Mucosa of stomach (tissue), 1 donor: ENCODE measurements at regions not wholly inside any gene's neighbourhood (a gene's known extent, or its start where the extent isn't known, plus 50 kb on each side); places are given as distances from the start of the nearest gene placed in this dataset.
"Not testable (repeated sequence)": the region's sequence is repeated elsewhere in the genome, so short reads cannot be mapped to it uniquely, and the experiment has no call there.

Experiments used
- H3K27me3 ChIP-seq: one replicate; pipeline ENCODE4 v1.7.0; 2013; ENCODE audit warnings: mild to moderate bottlenecking, low read length; ENCODE audit not compliant: control insufficient read depth, insufficient read depth
- H3K36me3 ChIP-seq: one replicate; pipeline ENCODE4 v1.7.0; 2013; ENCODE audit warnings: low read length; ENCODE audit not compliant: control insufficient read depth, insufficient read depth
- H3K4me1 ChIP-seq: one replicate; pipeline ENCODE4 v1.7.0; 2013; ENCODE audit warnings: mild to moderate bottlenecking, low read length; ENCODE audit not compliant: control insufficient read depth, insufficient read depth
- H3K4me3 ChIP-seq: one replicate; pipeline ENCODE4 v1.7.0; 2013; ENCODE audit warnings: low read length
- H3K9ac ChIP-seq: one replicate; pipeline ENCODE4 v1.7.0; 2013; ENCODE audit warnings: mild to moderate bottlenecking, low read length, moderate library complexity
- H3K9me3 ChIP-seq: one replicate; pipeline ENCODE4 v1.7.0; 2013; ENCODE audit warnings: mild to moderate bottlenecking, low read length, moderate library complexity; ENCODE audit not compliant: control insufficient read depth
- donor health status: Pancreatic carcinoma.

- no peak overlapping the region for H3K9ac ChIP-seq
- no peaks in the 10 kb centered on the region for H3K27me3 ChIP-seq
- no peak overlapping the region for H3K4me3 ChIP-seq
- H3K4me1 ChIP-seq, result no peaks in the 10 kb centered on the region
- H3K9me3 ChIP-seq, result no peaks in the 10 kb centered on the region
- H3K36me3 ChIP-seq, result no peaks in the 10 kb centered on the region
Observed at GRCh38 chr7:36048902-36049240, 104.2 kb upstream of the EEPD1 start.

- H3K36me3 ChIP-seq, result no peaks in the 10 kb centered on the region
- no peaks in the 10 kb centered on the region for H3K27me3 ChIP-seq
- no peak overlapping the region for H3K4me3 ChIP-seq
- H3K9ac ChIP-seq, result no peak overlapping the region
- no peaks in the 10 kb centered on the region for H3K9me3 ChIP-seq
- no peaks in the 10 kb centered on the region for H3K4me1 ChIP-seq
Observed at GRCh38 chr7:36051501-36051900, 101.6 kb upstream of the EEPD1 start.

- no peaks in the 10 kb centered on the region for H3K36me3 ChIP-seq
- H3K4me3 ChIP-seq, result no peak overlapping the region
- no peaks in the 10 kb centered on the region for H3K27me3 ChIP-seq
- H3K4me1 ChIP-seq, result no peaks in the 10 kb centered on the region
- no peak overlapping the region for H3K9ac ChIP-seq
- no peaks in the 10 kb centered on the region for H3K9me3 ChIP-seq
Observed at GRCh38 chr7:36053589-36053988, 99.5 kb upstream of the EEPD1 start.

- Histone ChIP-seq H3K9me3 (no peaks in the 10 kb centered on the region), H3K27me3 (no peaks in the 10 kb centered on the region), H3K9ac (no peak overlapping the region), H3K36me3 (no peaks in the 10 kb centered on the region), H3K4me1 (no peaks in the 10 kb centered on the region), H3K4me3 (no peak overlapping the region)
Observed at GRCh38 chr7:36054637-36055036, 98.4 kb upstream of the EEPD1 start.

- no peaks in the 10 kb centered on the region for H3K4me1 ChIP-seq
- no peaks in the 10 kb centered on the region for H3K36me3 ChIP-seq
- H3K9ac ChIP-seq, result no peak overlapping the region
- H3K9me3 ChIP-seq, result no peaks in the 10 kb centered on the region
- no peaks in the 10 kb centered on the region for H3K27me3 ChIP-seq
- no peak overlapping the region for H3K4me3 ChIP-seq
Observed at GRCh38 chr7:36055207-36055606, 97.8 kb upstream of the EEPD1 start.

GRCh38 chr7:36057323-36057722 lies 95.7 kb upstream of the EEPD1 start:
- no peaks in the 10 kb centered on the region for H3K4me1 ChIP-seq
- no peak overlapping the region for H3K4me3 ChIP-seq
- no peaks in the 10 kb centered on the region for H3K27me3 ChIP-seq

GRCh38 chr7:36058020-36058592 lies 94.9 kb upstream of the EEPD1 start:
- H3K4me3 ChIP-seq, result no peak overlapping the region
- H3K9me3 ChIP-seq, result no peaks in the 10 kb centered on the region
- H3K9ac ChIP-seq, result no peak overlapping the region
- no peaks in the 10 kb centered on the region for H3K36me3 ChIP-seq
- no peaks in the 10 kb centered on the region for H3K4me1 ChIP-seq
- H3K27me3 ChIP-seq, result no peaks in the 10 kb centered on the region

More at GRCh38 chr7:36057323-36057722, 95.7 kb upstream of the EEPD1 start:
- Histone ChIP-seq H3K9ac (no peak overlapping the region), H3K9me3 (no peaks in the 10 kb centered on the region), H3K36me3 (no peaks in the 10 kb centered on the region)

GRCh38 chr7:36060388-36060787 lies 92.7 kb upstream of the EEPD1 start:
- not testable (repeated sequence) for H3K9ac ChIP-seq, H3K9me3 ChIP-seq, H3K27me3 ChIP-seq, H3K4me3 ChIP-seq, H3K4me1 ChIP-seq, H3K36me3 ChIP-seq

GRCh38 chr7:36062154-36062815 lies 90.8 kb upstream of the EEPD1 start:
- H3K4me3 ChIP-seq, result no peak overlapping the region
- H3K36me3 ChIP-seq, result no peaks in the 10 kb centered on the region
- H3K9me3 ChIP-seq, result no peaks in the 10 kb centered on the region
- no peaks in the 10 kb centered on the region for H3K27me3 ChIP-seq
- H3K4me1 ChIP-seq, result no peaks in the 10 kb centered on the region
- no peak overlapping the region for H3K9ac ChIP-seq

- Histone ChIP-seq H3K27me3 (no peaks in the 10 kb centered on the region), H3K4me1 (no peaks in the 10 kb centered on the region), H3K9me3 (no peaks in the 10 kb centered on the region), H3K4me3 (no peak overlapping the region), H3K36me3 (no peaks in the 10 kb centered on the region), H3K9ac (no peak overlapping the region)
Observed at GRCh38 chr7:36064676-36065075, 88.4 kb upstream of the EEPD1 start.

- not testable (repeated sequence) for H3K36me3 ChIP-seq, H3K9ac ChIP-seq, H3K27me3 ChIP-seq, H3K4me1 ChIP-seq, H3K4me3 ChIP-seq, H3K9me3 ChIP-seq
Observed at GRCh38 chr7:36065563-36066342, 87.3 kb upstream of the EEPD1 start.

- H3K36me3 ChIP-seq, result no peaks in the 10 kb centered on the region
- H3K4me3 ChIP-seq, result no peak overlapping the region
- no peaks in the 10 kb centered on the region for H3K4me1 ChIP-seq
- no peaks in the 10 kb centered on the region for H3K9me3 ChIP-seq
- H3K27me3 ChIP-seq, result no peaks in the 10 kb centered on the region
- H3K9ac ChIP-seq, result no peak overlapping the region
Observed at GRCh38 chr7:36066343-36066664, 86.8 kb upstream of the EEPD1 start.
